CD14-positive monocyte (primary cell): ENCODE measurements at regions not wholly inside any gene's neighbourhood (a gene's known extent, or its start where the extent isn't known, plus 50 kb on each side); places are given as distances from the start of the nearest gene placed in this dataset. TPM values are rescaled to one million over a fixed set of nuclear protein-coding genes. Genes with fewer than 3 reads are reported as not detected.

Source experiments
- DNase-seq, 3 donors: peaks; one replicate each; pipeline ENCODE4 v3.0.0-alpha.2; 2011 to 2022
- H2AFZ ChIP-seq: 2 replicates; pipeline ENCODE4 v1.6.0; 2012; ENCODE audit warnings: mild to moderate bottlenecking, low read depth, low read length, inconsistent platforms; ENCODE audit not compliant: insufficient read depth, poor library complexity, severe bottlenecking
- H3K27ac ChIP-seq, 2 donors: 1 replicate in 1 of 2; 2 replicates in 1 of 2; pipeline ENCODE4 v1.5.1; 2012 to 2013; ENCODE audit warnings: low read length in 2 of 2, control low read depth in 1 of 2, inconsistent platforms in 1 of 2, low read depth in 1 of 2, mild to moderate bottlenecking in 1 of 2
- H3K27me3 ChIP-seq, 2 donors: one replicate each; pipeline versions ENCODE4 v1.6.0 to v1.6.1; 2011 to 2013; ENCODE audit warnings: low read length in 2 of 2; ENCODE audit not compliant: control insufficient read depth in 2 of 2, insufficient read depth in 2 of 2
- H3K36me3 ChIP-seq, 2 donors: replicated peaks in 1 of 2; 1 replicate in 1 of 2; 2 replicates in 1 of 2; pipeline versions ENCODE4 v1.5.1 to v1.6.1; 2012 to 2013; ENCODE audit warnings: low read length in 2 of 2, control low read depth in 1 of 2, inconsistent platforms in 1 of 2, mild to moderate bottlenecking in 1 of 2; ENCODE audit not compliant: insufficient read depth in 2 of 2, control insufficient read depth in 1 of 2
- H3K4me1 ChIP-seq, 2 donors: 1 replicate in 1 of 2; 2 replicates in 1 of 2; pipeline versions ENCODE4 v1.5.1 to v1.6.1; 2012 to 2013; ENCODE audit warnings: low read length in 2 of 2, control low read depth in 1 of 2, inconsistent platforms in 1 of 2, mild to moderate bottlenecking in 1 of 2, moderate library complexity in 1 of 2; ENCODE audit not compliant: insufficient read depth in 2 of 2, control insufficient read depth in 1 of 2
- H3K4me2 ChIP-seq: replicated peaks from 2 replicates; pipeline ENCODE3; 2012; ENCODE audit warnings: low read length, moderate library complexity, mild to moderate bottlenecking; ENCODE audit not compliant: poor library complexity, severe bottlenecking; ENCODE audit errors: extremely low read depth
- H3K4me3 ChIP-seq, 3 experiments: fragments of 200-600 bp in 1 of 3; sonication (generic) in 1 of 3; replicated peaks in 1 of 3; 1 replicate in 2 of 3; 2 replicates in 1 of 3; pipeline ENCODE4 v1.5.1; 2011 to 2013; ENCODE audit warnings: low read length in 3 of 3, mild to moderate bottlenecking in 3 of 3, control low read depth in 2 of 3, low read depth in 2 of 3, inconsistent platforms in 1 of 3, moderate library complexity in 1 of 3
- H3K79me2 ChIP-seq: 2 replicates; pipeline ENCODE4 v1.6.0; 2012; ENCODE audit warnings: mild to moderate bottlenecking, control low read depth, inconsistent platforms, low read length, moderate library complexity; ENCODE audit not compliant: insufficient read depth
- H3K9ac ChIP-seq: 2 replicates; pipeline ENCODE4 v1.6.0; 2017; ENCODE audit warnings: low read length, mild to moderate bottlenecking; ENCODE audit not compliant: insufficient read depth, poor library complexity, severe bottlenecking
- H3K9me3 ChIP-seq, 2 donors: replicated peaks in 1 of 2; 1 replicate in 1 of 2; 2 replicates in 1 of 2; pipeline versions ENCODE4 v1.5.1 to v1.6.1; 2012 to 2013; ENCODE audit warnings: low read length in 2 of 2, control low read depth in 1 of 2; ENCODE audit not compliant: control insufficient read depth in 1 of 2, insufficient read depth in 1 of 2
- H4K20me1 ChIP-seq: 2 replicates; pipeline ENCODE4 v1.6.0; 2012; ENCODE audit warnings: mild to moderate bottlenecking, low read length, control low read depth, moderate library complexity; ENCODE audit not compliant: insufficient read depth
- H3K27ac Mint-ChIP-seq, 7 donors: one replicate each; pipeline ENCODE4 v1.8.0; 2020; ENCODE audit warnings: mild to moderate bottlenecking in 7 of 7, mixed read lengths in 7 of 7, moderate library complexity in 6 of 7, inconsistent platforms in 2 of 7
- H3K27me3 Mint-ChIP-seq, 3 donors: one replicate each; pipeline ENCODE4 v1.8.0; 2021 to 2022; ENCODE audit warnings: low read depth in 3 of 3, mild to moderate bottlenecking in 3 of 3, mixed read lengths in 3 of 3, moderate library complexity in 3 of 3, inconsistent platforms in 1 of 3
- H3K36me3 Mint-ChIP-seq, 2 donors: one replicate each; pipeline ENCODE4 v1.8.0; 2020; ENCODE audit warnings: mixed read lengths in 2 of 2, inconsistent platforms in 1 of 2, mild to moderate bottlenecking in 1 of 2
- H3K4me1 Mint-ChIP-seq: one replicate; pipeline ENCODE4 v1.8.0; 2020; ENCODE audit warnings: mild to moderate bottlenecking, mixed read lengths
- H3K4me3 Mint-ChIP-seq, 2 donors: one replicate each; pipeline ENCODE4 v1.8.0; 2020; ENCODE audit warnings: mild to moderate bottlenecking in 2 of 2, mixed read lengths in 2 of 2, moderate library complexity in 1 of 2
- H3K9me3 Mint-ChIP-seq, 7 donors: one replicate each; pipeline ENCODE4 v1.8.0; 2020 to 2022; ENCODE audit warnings: mixed read lengths in 7 of 7, mild to moderate bottlenecking in 6 of 7, moderate library complexity in 6 of 7, inconsistent platforms in 2 of 7
- CTCF ChIP-seq: fragments of 200-600 bp; IDR thresholded peaks from one replicate; pipeline ENCODE4 v1.8.0; 2022; ENCODE audit warnings: antibody characterized with exemption, mild to moderate bottlenecking
- WGBS: methylation state at CpG from one replicate; pipeline ENCODE4 v1.1.5; 2013; ENCODE audit warnings: missing lambda C conversion rate; ENCODE audit not compliant: insufficient coverage; 5-methylcytosine and 5-hydroxymethylcytosine counted together
- intact Hi-C, 2 donors: fragments of 100-400 bp; cut with micrococcal nuclease; formaldehyde crosslinking; loops; one replicate each; pipeline versions ENCODE4 v1.15.0 to v1.15.1; 2023
- small RNA-seq: library from RNA; depleted of rRNA; stranded (forward); fragments of <200 nt; gene quantifications from one replicate; pipeline ENCODE3, GENCODE V24; 2012; ENCODE audit warnings: low read depth; ENCODE audit not compliant: insufficient read length

- peak overlapping the region in 4 of 7 donors; percentile 42 to 76 (median 53) for H3K27ac Mint-ChIP-seq
- peak; percentile 85 for TF ChIP-seq CTCF
- H3K4me2 ChIP-seq, result no peak overlapping the region
Measured at GRCh38 chr11:59263225-59263894, 50.6 kb upstream of the MPEG1 start.

More at GRCh38 chr11:59263225-59263894, 50.6 kb upstream of the MPEG1 start:
- no peaks in the 10 kb centered on the region for H3K27me3 ChIP-seq
- no peaks in the 10 kb centered on the region for H3K79me2 ChIP-seq
- H3K27ac ChIP-seq, result no peak overlapping the region
- no peak overlapping the region for H3K4me3 ChIP-seq
- peaks cover 24 to 46% of the 10 kb centered on the region in 2 donors for H3K4me1 ChIP-seq
- peak overlapping the region; percentile 4 for H2AFZ ChIP-seq
- H3K9me3 Mint-ChIP-seq, result no peaks in the 10 kb centered on the region
- H3K27me3 Mint-ChIP-seq, result peaks cover 0 to 3% (median 0%) of the 10 kb centered on the region in 3 donors
- H3K36me3 Mint-ChIP-seq, result peaks cover 0 to 2% of the 10 kb centered on the region in 2 donors
- DNase-seq, result peak; percentile 35 to 52 (median 49)
- WGBS, result 84% methylated on average over 8 of the region's 9 CpGs
- intact Hi-C loops, result no loop called here
- H3K9ac ChIP-seq, result no peak overlapping the region
- no peaks in the 10 kb centered on the region for H4K20me1 ChIP-seq
- peaks cover 52% of the 10 kb centered on the region for H3K4me1 Mint-ChIP-seq
- no peak overlapping the region for H3K4me3 Mint-ChIP-seq
- H3K36me3 ChIP-seq, result no peaks in the 10 kb centered on the region
- H3K9me3 ChIP-seq, result no peaks in the 10 kb centered on the region

Small RNAs in the stretch of these regions (small RNA-seq; reads per million reads assigned to genes)
- not detected for gene RN7SL435P
